Astrocyte (in vitro differentiated cells and primary cell): ENCODE measurements at regions not wholly inside any gene's neighbourhood (a gene's known extent, or its start where the extent isn't known, plus 50 kb on each side); places are given as distances from the start of the nearest gene placed in this dataset.

Source experiments
- CTCF ChIP-seq: IDR thresholded peaks from 2 replicates; pipeline ENCODE4 v1.5.1; 2011; ENCODE audit warnings: low read depth, mild to moderate bottlenecking, inconsistent platforms, low read length, moderate library complexity; ENCODE audit not compliant: insufficient read depth
- EZH2 ChIP-seq: IDR thresholded peaks from 2 replicates; pipeline ENCODE4 v1.6.1; 2012; ENCODE audit warnings: mild to moderate bottlenecking, low read length, inconsistent platforms; ENCODE audit not compliant: insufficient read depth

- no peak for TF ChIP-seq CTCF
- TF ChIP-seq EZH2, result no peak
These were observed 94.8 kb upstream of the PTPRT start for GRCh38 chr20:43284486-43284885.
